ENCODE measurements at regions not wholly inside any gene's neighbourhood (a gene's known extent, or its start where the extent isn't known, plus 50 kb on each side); places are given as distances from the start of the nearest gene placed in this dataset.

DNA sequence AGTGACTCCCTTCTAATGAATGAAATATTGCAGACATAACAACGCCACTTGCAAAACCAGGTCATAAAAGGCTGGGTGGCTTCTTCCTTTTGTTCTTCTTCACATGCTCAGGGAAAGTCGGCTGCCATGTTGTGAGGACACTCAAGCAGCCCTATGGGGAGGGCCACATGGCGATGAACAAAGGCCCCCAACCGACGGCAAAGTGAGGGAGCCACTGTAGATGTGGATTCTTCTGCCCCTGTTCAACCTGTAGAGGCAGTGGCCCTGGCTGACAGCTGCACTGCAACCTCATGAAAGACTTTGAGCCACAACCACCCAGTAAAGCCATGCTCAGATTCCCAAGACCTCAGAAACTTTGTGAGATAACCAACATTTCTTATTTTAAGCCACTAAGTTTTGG lies 203.5 kb upstream of the TNRC6C start:
- H3K36me3 Mint-ChIP-seq = no peaks in the 10 kb centered on the region
- H3K9me3 Mint-ChIP-seq = peaks cover 0 to 6% (median 2%) of the 10 kb centered on the region in 3 donors
- no peak overlapping the region for H3K4me3 Mint-ChIP-seq
- H3K27me3 Mint-ChIP-seq = peaks cover 4% of the 10 kb centered on the region
- no peaks in the 10 kb centered on the region for H3K4me1 Mint-ChIP-seq
- H3K27ac Mint-ChIP-seq = no peak overlapping the region

- Mint-ChIP-seq H3K4me3 (peak overlapping the region in 1 of 4 donors; percentile 34), H3K4me1 (no peaks in the 10 kb centered on the region), H3K27me3 (peaks cover 4% of the 10 kb centered on the region), H3K36me3 (no peaks in the 10 kb centered on the region), H3K27ac (no peak overlapping the region), H3K9me3 (peaks cover 0 to 6% (median 2%) of the 10 kb centered on the region in 3 donors)
Measured at GRCh38 chr17:77755410-77755963, 203.0 kb upstream of the TNRC6C start.

GRCh38 chr17:77756028-77756427 lies 202.5 kb upstream of the TNRC6C start:
- Mint-ChIP-seq H3K27ac (no peak overlapping the region), H3K36me3 (no peaks in the 10 kb centered on the region), H3K4me1 (no peaks in the 10 kb centered on the region)

GRCh38 chr17:77756846-77757560 lies 201.5 kb upstream of the TNRC6C start:
- no peaks in the 10 kb centered on the region for H3K36me3 Mint-ChIP-seq
- no peak overlapping the region for H3K4me3 Mint-ChIP-seq
- H3K27ac Mint-ChIP-seq = no peak overlapping the region
- peaks cover 4% of the 10 kb centered on the region for H3K27me3 Mint-ChIP-seq
- H3K9me3 Mint-ChIP-seq = peaks cover 0 to 6% (median 2%) of the 10 kb centered on the region in 3 donors
- H3K4me1 Mint-ChIP-seq = no peaks in the 10 kb centered on the region

More at GRCh38 chr17:77756028-77756427, 202.5 kb upstream of the TNRC6C start:
- Mint-ChIP-seq H3K4me3 (no peak overlapping the region), H3K27me3 (peaks cover 4% of the 10 kb centered on the region), H3K9me3 (peaks cover 0 to 6% (median 2%) of the 10 kb centered on the region in 3 donors)

DNA sequence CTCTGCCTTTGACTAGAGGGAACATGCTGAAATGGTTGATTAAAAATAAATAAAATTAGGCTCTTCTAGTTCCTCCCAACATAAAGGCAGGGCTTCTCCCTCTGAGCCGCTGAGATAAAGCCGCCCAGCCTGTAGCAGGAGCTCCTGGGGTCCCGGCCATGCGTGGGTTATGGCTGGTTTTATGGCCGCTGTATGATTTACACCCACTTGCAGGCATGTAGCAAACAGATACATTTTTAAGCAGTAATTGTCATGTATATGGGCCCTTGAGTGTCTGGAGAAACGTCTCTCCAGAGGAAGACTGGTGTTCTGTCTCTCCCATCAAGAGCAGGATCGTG lies 201.0 kb upstream of the TNRC6C start:
- Mint-ChIP-seq H3K27me3 (peaks cover 4% of the 10 kb centered on the region), H3K4me1 (no peaks in the 10 kb centered on the region), H3K36me3 (no peaks in the 10 kb centered on the region), H3K4me3 (no peak overlapping the region), H3K27ac (no peak overlapping the region), H3K9me3 (peaks cover 0 to 6% (median 2%) of the 10 kb centered on the region in 3 donors)

DNA sequence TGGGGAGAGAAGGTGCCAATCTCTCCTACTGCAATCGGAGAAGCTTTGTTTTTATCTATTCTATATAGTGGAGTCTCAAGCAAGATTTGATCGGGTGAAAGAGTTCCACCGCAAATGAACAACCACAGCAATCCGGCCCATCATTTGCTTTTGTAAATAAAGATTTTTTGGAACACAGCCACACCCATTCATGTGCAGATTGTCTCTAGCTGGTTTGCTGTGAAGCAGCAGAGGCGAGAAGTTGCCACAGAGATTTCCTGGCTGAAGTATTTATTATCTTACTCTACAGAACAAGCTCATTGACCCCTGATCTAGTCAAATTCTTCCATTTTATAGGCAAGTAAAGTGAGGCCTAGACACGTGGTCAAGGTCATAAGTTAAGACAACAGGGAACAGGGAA lies 195.5 kb upstream of the TNRC6C start:
- Mint-ChIP-seq H3K27ac (no peak overlapping the region), H3K36me3 (no peaks in the 10 kb centered on the region), H3K9me3 (peaks cover 0 to 2% (median 0%) of the 10 kb centered on the region in 3 donors), H3K27me3 (peaks cover 2% of the 10 kb centered on the region), H3K4me3 (no peak overlapping the region), H3K4me1 (peaks cover 0 to 3% (median 0%) of the 10 kb centered on the region in 3 donors)

DNA sequence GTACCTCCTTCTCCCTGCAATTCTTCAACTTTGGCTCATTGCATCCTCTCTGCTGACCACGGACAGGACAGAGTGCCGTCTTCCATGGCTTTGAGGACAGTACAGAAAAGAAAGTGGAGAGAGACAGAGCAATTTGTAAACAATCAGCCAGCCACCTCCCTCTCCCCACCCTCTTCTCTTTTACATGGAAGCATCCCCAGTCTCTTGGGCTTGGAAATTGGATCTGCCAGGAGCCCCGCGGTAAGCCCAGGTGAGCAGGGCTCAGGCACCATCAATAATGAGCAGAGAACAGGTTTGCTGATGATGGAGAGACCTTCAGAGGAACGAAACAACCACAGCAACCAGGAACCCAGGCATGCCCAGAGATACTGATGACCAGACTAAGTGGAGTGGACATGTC lies 194.9 kb upstream of the TNRC6C start:
- H3K4me3 Mint-ChIP-seq = no peak overlapping the region
- H3K27me3 Mint-ChIP-seq = peaks cover 3% of the 10 kb centered on the region
- peaks cover 0 to 3% (median 0%) of the 10 kb centered on the region in 3 donors for H3K4me1 Mint-ChIP-seq
- H3K9me3 Mint-ChIP-seq = no peaks in the 10 kb centered on the region
- no peak overlapping the region for H3K27ac Mint-ChIP-seq
- H3K36me3 Mint-ChIP-seq = no peaks in the 10 kb centered on the region

GRCh38 chr17:77765292-77765691 lies 193.2 kb upstream of the TNRC6C start:
- no peaks in the 10 kb centered on the region for H3K9me3 Mint-ChIP-seq
- peaks cover 0 to 3% (median 0%) of the 10 kb centered on the region in 3 donors for H3K4me1 Mint-ChIP-seq

GRCh38 chr17:77767148-77767547 lies 191.4 kb upstream of the TNRC6C start:
- Mint-ChIP-seq H3K27me3 (peaks cover 7% of the 10 kb centered on the region), H3K36me3 (no peaks in the 10 kb centered on the region), H3K4me3 (no peak overlapping the region), H3K4me1 (peaks cover 0 to 3% (median under 1%) of the 10 kb centered on the region in 3 donors), H3K9me3 (no peaks in the 10 kb centered on the region), H3K27ac (no peak overlapping the region)

More at GRCh38 chr17:77765292-77765691, 193.2 kb upstream of the TNRC6C start:
- H3K27me3 Mint-ChIP-seq = peaks cover 7% of the 10 kb centered on the region
- no peak overlapping the region for H3K27ac Mint-ChIP-seq
- H3K4me3 Mint-ChIP-seq = no peak overlapping the region
- H3K36me3 Mint-ChIP-seq = no peaks in the 10 kb centered on the region

DNA sequence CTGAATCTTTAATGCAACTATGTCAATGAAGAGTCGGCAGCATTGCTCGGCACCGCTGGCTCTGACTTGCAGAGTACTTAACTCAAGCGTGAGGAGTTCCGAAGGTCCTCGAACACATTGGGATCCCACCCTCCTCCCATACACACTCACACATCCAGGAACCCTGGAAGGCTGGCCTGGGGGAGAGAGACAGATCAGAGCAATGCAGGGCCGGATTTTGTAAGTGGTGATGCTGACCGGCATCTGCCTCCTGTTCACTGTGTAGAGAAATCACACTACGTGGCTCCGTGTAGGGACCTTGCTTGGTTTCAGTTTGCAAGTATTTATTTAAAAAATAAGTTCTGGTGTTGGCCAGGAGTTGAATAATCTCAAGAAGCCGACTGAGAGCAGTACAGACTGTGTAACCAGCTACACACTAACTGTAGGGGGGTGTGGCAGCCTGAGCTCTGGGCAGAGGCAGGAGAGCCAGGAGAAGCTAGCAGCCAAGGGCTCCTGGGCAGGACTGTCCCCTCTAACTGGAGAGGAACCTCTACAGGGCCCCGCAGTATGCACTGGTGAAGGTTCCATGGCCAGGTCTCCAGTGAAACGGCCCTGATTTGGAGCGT lies 190.2 kb upstream of the TNRC6C start:
- H3K36me3 Mint-ChIP-seq = no peaks in the 10 kb centered on the region
- H3K4me1 Mint-ChIP-seq = peaks cover 0 to 10% (median 10%) of the 10 kb centered on the region in 3 donors
- H3K27me3 Mint-ChIP-seq = peaks cover 13% of the 10 kb centered on the region
- no peak overlapping the region for H3K27ac Mint-ChIP-seq
- no peaks in the 10 kb centered on the region for H3K9me3 Mint-ChIP-seq
- no peak overlapping the region for H3K4me3 Mint-ChIP-seq

- H3K4me3 Mint-ChIP-seq = peak overlapping the region in 2 of 4 donors; percentile 47 to 63
- H3K4me1 Mint-ChIP-seq = peaks cover 0 to 11% (median 10%) of the 10 kb centered on the region in 3 donors
- no peaks in the 10 kb centered on the region for H3K36me3 Mint-ChIP-seq
- no peak overlapping the region for H3K27ac Mint-ChIP-seq
- peaks cover 12% of the 10 kb centered on the region for H3K27me3 Mint-ChIP-seq
- no peaks in the 10 kb centered on the region for H3K9me3 Mint-ChIP-seq
Measured at GRCh38 chr17:77769215-77769614, 189.3 kb upstream of the TNRC6C start.

GRCh38 chr17:77769762-77770161 lies 188.7 kb upstream of the TNRC6C start:
- no peak overlapping the region for H3K27ac Mint-ChIP-seq
- no peak overlapping the region for H3K4me3 Mint-ChIP-seq
- H3K9me3 Mint-ChIP-seq = no peaks in the 10 kb centered on the region
- peaks cover 0 to 11% (median 9%) of the 10 kb centered on the region in 3 donors for H3K4me1 Mint-ChIP-seq
- peaks cover 12% of the 10 kb centered on the region for H3K27me3 Mint-ChIP-seq
- H3K36me3 Mint-ChIP-seq = no peaks in the 10 kb centered on the region

- Mint-ChIP-seq H3K4me3 (no peak overlapping the region), H3K4me1 (peaks cover 0 to 11% (median 7%) of the 10 kb centered on the region in 3 donors), H3K36me3 (no peaks in the 10 kb centered on the region), H3K27me3 (peaks cover 12% of the 10 kb centered on the region), H3K9me3 (no peaks in the 10 kb centered on the region), H3K27ac (peak overlapping the region in 1 of 3 donors; percentile 39)
Measured at GRCh38 chr17:77770331-77771105, 188.0 kb upstream of the TNRC6C start.

GRCh38 chr17:77771145-77771544 lies 187.4 kb upstream of the TNRC6C start:
- peak overlapping the region in 1 of 3 donors; percentile 39 for H3K27ac Mint-ChIP-seq
- no peaks in the 10 kb centered on the region for H3K9me3 Mint-ChIP-seq
- H3K36me3 Mint-ChIP-seq = no peaks in the 10 kb centered on the region

DNA sequence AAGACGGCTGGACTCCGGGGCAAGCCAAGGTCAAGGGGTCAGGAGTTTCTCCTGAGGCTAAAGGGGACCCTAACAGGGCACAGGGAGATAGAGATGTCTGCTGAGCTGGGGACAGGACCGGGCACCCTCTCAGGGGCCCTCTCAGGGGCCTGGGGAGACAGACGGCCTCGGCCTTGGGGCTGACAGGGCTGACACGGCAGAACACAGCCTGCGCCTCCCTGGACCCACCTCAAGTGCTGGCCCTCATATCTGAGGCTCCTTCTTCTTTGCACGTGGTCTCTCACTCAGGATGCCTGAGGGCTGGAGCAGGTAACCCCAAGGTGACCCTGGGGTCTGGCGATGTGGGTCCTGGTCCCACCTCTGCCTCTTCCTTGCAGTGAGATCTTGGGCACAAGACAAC lies 186.9 kb upstream of the TNRC6C start:
- H3K4me1 Mint-ChIP-seq = peaks cover 0 to 11% (median 7%) of the 10 kb centered on the region in 3 donors
- H3K9me3 Mint-ChIP-seq = no peaks in the 10 kb centered on the region
- no peaks in the 10 kb centered on the region for H3K36me3 Mint-ChIP-seq
- H3K27ac Mint-ChIP-seq = peak overlapping the region in 1 of 3 donors; percentile 39
- peak overlapping the region in 1 of 4 donors; percentile 56 for H3K4me3 Mint-ChIP-seq
- H3K27me3 Mint-ChIP-seq = peaks cover 12% of the 10 kb centered on the region

More at GRCh38 chr17:77771145-77771544, 187.4 kb upstream of the TNRC6C start:
- Mint-ChIP-seq H3K27me3 (peaks cover 12% of the 10 kb centered on the region), H3K4me1 (peaks cover 0 to 11% (median 7%) of the 10 kb centered on the region in 3 donors), H3K4me3 (no peak overlapping the region)

Measured in IgD-negative memory B cell (primary cell).